ENCODE measurements at regions not wholly inside any gene's neighbourhood (a gene's known extent, or its start where the extent isn't known, plus 50 kb on each side); places are given as distances from the start of the nearest gene placed in this dataset.

- ATAC-seq (ENCODE audit: low read depth) = no peak
- BruUV-seq (replicated peaks) = no TSS peak
- CTCF ChIA-PET = no interaction called here
Measured at GRCh38 chr20:11551479-11551878, 366.2 kb upstream of the BTBD3 start.

More at GRCh38 chr20:11551479-11551878, 366.2 kb upstream of the BTBD3 start:
- H3K9ac ChIP-seq (ENCODE audit: low read depth, low read length) = no peak overlapping the region
- H2BK20ac ChIP-seq (ENCODE audit: low read depth, low read length) = no peak overlapping the region
- no peak overlapping the region for H3K4me2 ChIP-seq (ENCODE audit: low read depth, low read length)
- no peak overlapping the region for H2AK5ac ChIP-seq (ENCODE audit: low read depth, low read length)
- H3K14ac ChIP-seq (replicated peaks; ENCODE audit: low read depth, low read length) = no peak overlapping the region
- H3K9me1 ChIP-seq (ENCODE audit: insufficient read depth, low read length) = no peaks in the 10 kb centered on the region
- H2BK5ac ChIP-seq (ENCODE audit: low read depth, low read length, poor library complexity, severe bottlenecking) = no peak overlapping the region
- H3K79me1 ChIP-seq (ENCODE audit: low read depth in 1 of 2, low read length in 2 of 2) = no peaks in the 10 kb centered on the region
- no peak overlapping the region for H3K18ac ChIP-seq (ENCODE audit: low read depth, low read length)
- H4K5ac ChIP-seq (ENCODE audit: low read depth, low read length) = no peak overlapping the region
- H4K8ac ChIP-seq (ENCODE audit: low read depth in 2 of 2, low read length in 2 of 2) = no peak overlapping the region
- intact Hi-C loops (cut with micrococcal nuclease) = no loop called here
- no peak overlapping the region for H2AFZ ChIP-seq (replicated peaks; ENCODE audit: low read length, poor library complexity)
- TF ChIP-seq MAFK (IDR thresholded peaks at IDR 0.05; ENCODE audit: low read depth, low read length) (no peak), SMC3 (IDR thresholded peaks at IDR 0.05; ENCODE audit: low read depth, low read length) (no peak)
- no peaks in the 10 kb centered on the region for H3K9me3 ChIP-seq (ENCODE audit: control insufficient read depth, insufficient read depth, low read length)
- H3K4me1 ChIP-seq (ENCODE audit: control insufficient read depth, insufficient read depth, low read length) = no peaks in the 10 kb centered on the region
- no peaks in the 10 kb centered on the region for H3K36me3 ChIP-seq (ENCODE audit: control insufficient read depth, insufficient read depth, low read length)
- H3K4me3 ChIP-seq (ENCODE audit: insufficient read depth, low read depth, low read length) = no peak overlapping the region
- no peaks in the 10 kb centered on the region for H4K20me1 ChIP-seq (ENCODE audit: insufficient read depth, low read length)
- POLR2A ChIA-PET (ENCODE audit: unreplicated experiment) = no interaction called here
- no peak overlapping the region for H2BK120ac ChIP-seq (ENCODE audit: low read depth, low read length)
- no peak overlapping the region for H3K27ac ChIP-seq (ENCODE audit: insufficient read depth, low read length)
- H3K23ac ChIP-seq (ENCODE audit: low read depth, low read length) = no peak overlapping the region
- H3K56ac ChIP-seq (ENCODE audit: extremely low read depth, insufficient read depth, low read length) = no peak overlapping the region
- H3K27me3 ChIP-seq (ENCODE audit: control insufficient read depth, insufficient read depth, low read length) = peaks cover 6% of the 10 kb centered on the region
- H4K91ac ChIP-seq (ENCODE audit: insufficient read depth, low read depth, low read length) = no peak overlapping the region
- dilution Hi-C loops (cut with HindIII; ENCODE audit: low sequenced_read_pairs, unreplicated experiment) = no loop called here
- DNase-seq = no peak
- H3K4ac ChIP-seq (ENCODE audit: low read depth, low read length) = no peak overlapping the region
- H2AK9ac ChIP-seq (replicated peaks; ENCODE audit: low read depth, low read length, poor library complexity) = no peak overlapping the region
- in situ Hi-C loops (cut with MboI; ENCODE audit: low sequenced_read_pairs) = loop anchor here (10.0 kb wide), 1 partner anchor 1577 kb away; no protein-coding TSS in a partner anchor
- no peak overlapping the region for H2BK15ac ChIP-seq (ENCODE audit: low read depth, low read length)
